ENCODE measurements at regions not wholly inside any gene's neighbourhood (a gene's known extent, or its start where the extent isn't known, plus 50 kb on each side); places are given as distances from the start of the nearest gene placed in this dataset.

- TF ChIP-seq, protein P1, sequence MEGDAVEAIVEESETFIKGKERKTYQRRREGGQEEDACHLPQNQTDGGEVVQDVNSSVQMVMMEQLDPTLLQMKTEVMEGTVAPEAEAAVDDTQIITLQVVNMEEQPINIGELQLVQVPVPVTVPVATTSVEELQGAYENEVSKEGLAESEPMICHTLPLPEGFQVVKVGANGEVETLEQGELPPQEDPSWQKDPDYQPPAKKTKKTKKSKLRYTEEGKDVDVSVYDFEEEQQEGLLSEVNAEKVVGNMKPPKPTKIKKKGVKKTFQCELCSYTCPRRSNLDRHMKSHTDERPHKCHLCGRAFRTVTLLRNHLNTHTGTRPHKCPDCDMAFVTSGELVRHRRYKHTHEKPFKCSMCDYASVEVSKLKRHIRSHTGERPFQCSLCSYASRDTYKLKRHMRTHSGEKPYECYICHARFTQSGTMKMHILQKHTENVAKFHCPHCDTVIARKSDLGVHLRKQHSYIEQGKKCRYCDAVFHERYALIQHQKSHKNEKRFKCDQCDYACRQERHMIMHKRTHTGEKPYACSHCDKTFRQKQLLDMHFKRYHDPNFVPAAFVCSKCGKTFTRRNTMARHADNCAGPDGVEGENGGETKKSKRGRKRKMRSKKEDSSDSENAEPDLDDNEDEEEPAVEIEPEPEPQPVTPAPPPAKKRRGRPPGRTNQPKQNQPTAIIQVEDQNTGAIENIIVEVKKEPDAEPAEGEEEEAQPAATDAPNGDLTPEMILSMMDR (IDR thresholded peaks at IDR 0.05), result no peak
- no peak for TF ChIP-seq POLR2A (IDR thresholded peaks at IDR 0.05)
These were observed 140.6 kb upstream of the GSE1 start for GRCh38 chr16:85472514-85472913.

Measured in uterus (tissue), 2 donors.